Choroid plexus epithelial cell (primary cell): ENCODE measurements at regions not wholly inside any gene's neighbourhood (a gene's known extent, or its start where the extent isn't known, plus 50 kb on each side); places are given as distances from the start of the nearest gene placed in this dataset.

Source experiments
- DNase-seq: peaks from one replicate; pipeline ENCODE4 v3.0.0-alpha.2; 2010; ENCODE audit warnings: low read depth
- H3K4me3 ChIP-seq: 2 replicates; pipeline ENCODE4 v1.5.1; 2011; ENCODE audit warnings: low read depth, mild to moderate bottlenecking, control low read depth, low read length, moderate library complexity
- TF ChIP-seq, protein P1 (sequence below): conservative IDR thresholded peaks from 2 replicates; pipeline ENCODE4 v1.5.1; 2011; ENCODE audit warnings: low read depth, mild to moderate bottlenecking, control low read depth, inconsistent platforms, low read length, moderate library complexity

DNA sequence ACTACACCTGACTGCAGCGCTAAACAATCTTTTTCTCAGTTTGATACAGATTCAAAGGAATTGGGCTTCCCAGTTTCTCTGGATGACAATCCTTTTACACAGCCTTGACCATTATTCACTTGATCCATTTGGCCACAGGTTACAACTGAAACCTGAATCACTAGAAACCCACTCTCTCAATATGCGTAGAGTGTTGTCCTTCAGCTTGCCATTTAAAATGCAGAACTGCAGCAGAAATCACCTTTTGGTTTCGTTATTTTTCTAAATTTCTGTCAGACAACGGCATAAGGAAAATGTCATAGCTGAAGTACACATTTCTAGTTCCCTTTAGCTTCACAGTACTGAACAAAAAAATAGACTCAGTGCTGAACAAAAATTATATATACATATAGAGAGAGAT, 255.8 kb upstream of the TENM3 start:
- TF ChIP-seq, protein P1, sequence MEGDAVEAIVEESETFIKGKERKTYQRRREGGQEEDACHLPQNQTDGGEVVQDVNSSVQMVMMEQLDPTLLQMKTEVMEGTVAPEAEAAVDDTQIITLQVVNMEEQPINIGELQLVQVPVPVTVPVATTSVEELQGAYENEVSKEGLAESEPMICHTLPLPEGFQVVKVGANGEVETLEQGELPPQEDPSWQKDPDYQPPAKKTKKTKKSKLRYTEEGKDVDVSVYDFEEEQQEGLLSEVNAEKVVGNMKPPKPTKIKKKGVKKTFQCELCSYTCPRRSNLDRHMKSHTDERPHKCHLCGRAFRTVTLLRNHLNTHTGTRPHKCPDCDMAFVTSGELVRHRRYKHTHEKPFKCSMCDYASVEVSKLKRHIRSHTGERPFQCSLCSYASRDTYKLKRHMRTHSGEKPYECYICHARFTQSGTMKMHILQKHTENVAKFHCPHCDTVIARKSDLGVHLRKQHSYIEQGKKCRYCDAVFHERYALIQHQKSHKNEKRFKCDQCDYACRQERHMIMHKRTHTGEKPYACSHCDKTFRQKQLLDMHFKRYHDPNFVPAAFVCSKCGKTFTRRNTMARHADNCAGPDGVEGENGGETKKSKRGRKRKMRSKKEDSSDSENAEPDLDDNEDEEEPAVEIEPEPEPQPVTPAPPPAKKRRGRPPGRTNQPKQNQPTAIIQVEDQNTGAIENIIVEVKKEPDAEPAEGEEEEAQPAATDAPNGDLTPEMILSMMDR, result no peak
- DNase-seq, result no peak
- H3K4me3 ChIP-seq, result no peak overlapping the region

DNA sequence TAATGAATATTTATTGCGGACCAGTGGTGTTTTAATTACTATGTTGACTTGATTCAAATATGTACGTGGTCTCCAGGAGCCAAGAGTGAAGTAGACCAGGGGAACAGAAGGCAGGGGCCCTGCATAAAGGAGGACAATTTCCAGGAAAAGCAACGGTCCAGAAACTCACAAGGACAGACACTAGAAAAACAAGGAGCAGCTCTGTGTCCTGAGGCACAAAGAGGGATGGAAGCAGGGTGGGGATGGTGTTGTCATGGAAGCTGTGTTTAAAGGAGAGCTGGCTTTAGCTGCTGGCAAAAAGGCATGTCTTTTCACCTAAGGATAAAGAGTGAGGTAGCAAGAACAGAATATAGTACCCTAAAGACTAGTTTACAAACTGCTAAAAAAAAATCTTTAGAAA, 254.1 kb upstream of the TENM3 start:
- H3K4me3 ChIP-seq, result no peak overlapping the region
- no peak for DNase-seq
- TF ChIP-seq, protein P1, result no peak

DNA sequence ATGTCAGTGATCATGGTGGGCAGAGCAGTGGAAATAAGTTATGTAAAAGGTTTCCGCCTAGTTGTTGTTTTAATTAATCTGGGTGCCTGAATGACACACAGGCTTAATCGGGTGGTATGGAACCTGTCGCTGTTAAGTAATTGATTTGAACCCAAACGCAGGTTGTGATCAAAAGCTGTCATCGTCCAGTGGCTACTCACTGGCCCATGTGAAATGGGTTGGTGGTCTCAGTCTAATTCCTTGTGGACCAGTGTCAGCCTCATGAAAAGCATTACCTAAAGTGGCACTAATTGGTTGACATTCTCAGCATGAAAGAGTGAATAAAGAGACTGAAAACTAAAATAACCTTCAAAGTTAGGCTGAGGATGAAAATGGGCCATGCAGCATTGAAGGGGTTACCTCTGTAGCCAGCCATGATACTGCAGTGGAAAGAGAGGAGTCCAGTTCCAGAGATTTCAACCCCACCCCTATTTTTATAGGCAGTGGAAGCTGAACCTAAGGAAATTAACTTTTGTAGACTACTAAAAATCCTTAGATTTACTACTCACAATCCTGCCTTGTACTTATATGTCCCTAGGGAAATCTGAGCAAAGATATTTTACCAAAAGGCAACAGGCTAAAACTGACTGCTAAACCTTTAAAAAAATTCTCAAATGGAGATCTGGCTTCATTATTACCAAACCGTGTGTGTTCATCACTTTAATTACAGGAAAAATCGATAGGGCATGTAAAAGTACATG, 251.7 kb upstream of the TENM3 start:
- TF ChIP-seq, protein P1, result no peak
- no peak for DNase-seq
- no peak overlapping the region for H3K4me3 ChIP-seq

DNA sequence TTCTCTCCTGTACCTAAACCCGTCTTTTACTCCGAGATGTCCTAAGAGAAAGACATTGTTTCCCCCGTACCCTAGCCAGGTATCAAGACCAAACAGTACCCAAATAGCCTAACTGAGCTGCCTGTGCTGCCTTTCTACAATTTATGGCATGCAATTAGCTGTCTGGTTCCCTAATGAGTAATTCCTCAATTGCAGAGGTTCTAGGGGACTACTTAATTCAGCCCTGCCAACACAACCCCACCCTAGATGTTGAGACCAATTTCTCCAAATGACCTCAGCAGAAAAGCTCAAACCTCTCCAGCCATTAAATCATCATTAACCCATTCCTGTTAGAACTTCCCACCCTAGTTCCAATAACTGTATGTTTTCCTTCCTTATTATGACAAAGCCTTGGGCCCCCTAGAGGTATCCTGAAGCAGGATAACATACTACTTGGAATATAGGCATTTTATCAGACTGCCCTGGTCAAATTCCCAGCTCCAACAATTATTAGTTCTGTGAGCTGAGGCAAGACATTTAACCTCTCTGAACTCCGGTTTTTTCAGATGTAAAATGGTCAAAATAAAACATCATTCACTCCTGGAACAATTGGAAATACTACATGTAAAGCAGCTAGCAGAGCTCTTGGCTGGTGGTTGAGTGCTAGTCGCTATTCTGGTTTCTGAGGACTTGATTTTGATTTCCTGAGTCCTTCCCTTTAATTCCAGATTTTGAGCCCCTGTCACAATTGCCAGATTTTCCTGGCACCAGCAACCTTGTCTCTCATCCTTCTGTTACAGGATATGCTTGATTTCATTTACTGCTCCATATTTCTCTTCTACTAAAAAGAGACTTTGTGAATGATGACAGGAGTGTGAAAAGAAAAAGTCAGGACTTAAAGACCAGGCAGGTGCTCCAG, 244.6 kb upstream of the TENM3 start:
- no peak overlapping the region for H3K4me3 ChIP-seq
- DNase-seq, result peak; percentile 3
- TF ChIP-seq, protein P1, result peak; percentile 40

DNA sequence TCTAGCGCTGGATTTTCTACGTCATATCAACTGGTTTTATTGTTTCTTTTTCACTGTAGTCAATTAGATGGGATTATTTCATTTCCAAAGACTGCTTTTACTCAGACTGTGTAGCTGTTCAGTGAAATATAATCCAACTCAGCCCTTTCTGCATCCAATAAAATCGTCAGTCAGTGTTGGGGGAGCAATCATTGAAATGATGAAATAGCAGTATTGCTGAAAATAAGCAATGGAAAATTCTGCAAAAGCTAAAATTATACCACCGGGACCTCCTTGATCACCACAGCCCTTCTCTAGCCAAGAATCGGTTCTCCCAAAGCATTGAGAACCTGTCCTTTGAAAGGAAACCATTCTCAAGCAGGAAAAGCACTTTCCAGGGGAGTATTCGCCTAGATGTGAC, 243.1 kb upstream of the TENM3 start:
- TF ChIP-seq, protein P1, result no peak
- DNase-seq, result no peak
- no peak overlapping the region for H3K4me3 ChIP-seq

DNA sequence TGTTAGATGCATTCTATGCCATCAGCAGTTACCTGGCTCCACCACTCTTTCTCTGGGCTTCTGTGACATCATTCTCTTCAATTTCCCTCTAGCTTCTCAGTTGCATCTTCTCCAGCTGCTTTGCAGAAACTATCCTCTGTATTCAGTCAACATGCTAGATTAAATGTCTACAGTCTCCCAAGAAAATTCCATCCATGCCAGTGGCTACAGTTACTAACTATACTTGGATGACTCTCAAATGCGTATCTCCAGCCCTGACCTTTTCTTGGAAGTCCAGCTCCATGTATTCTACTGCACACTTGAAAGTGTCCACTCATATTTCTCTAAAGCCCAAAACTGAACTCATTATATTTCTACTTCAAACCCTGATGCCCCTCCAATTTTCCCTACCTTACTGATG, 232.3 kb upstream of the TENM3 start:
- no peak overlapping the region for H3K4me3 ChIP-seq
- TF ChIP-seq, protein P1, result no peak
- DNase-seq, result peak; percentile 9
